HUES6 (cell line): ENCODE measurements at regions not wholly inside any gene's neighbourhood (a gene's known extent, or its start where the extent isn't known, plus 50 kb on each side); places are given as distances from the start of the nearest gene placed in this dataset.

Experiments
- H3K27ac ChIP-seq: 2 replicates; pipeline ENCODE4 v1.7.0; 2013; ENCODE audit warnings: low read depth, mild to moderate bottlenecking, low read length, inconsistent platforms
- H3K27me3 ChIP-seq: 2 replicates; pipeline ENCODE4 v1.6.1; 2013; ENCODE audit warnings: low read length; ENCODE audit not compliant: control insufficient read depth, insufficient read depth
- H3K36me3 ChIP-seq: 2 replicates; pipeline ENCODE4 v1.6.1; 2013; ENCODE audit warnings: low read length; ENCODE audit not compliant: control insufficient read depth, insufficient read depth
- H3K4me1 ChIP-seq: 2 replicates; pipeline ENCODE4 v1.6.1; 2013; ENCODE audit warnings: low read length; ENCODE audit not compliant: control insufficient read depth, insufficient read depth
- H3K4me3 ChIP-seq: 2 replicates; pipeline ENCODE4 v1.5.1; 2013; ENCODE audit warnings: low read depth, low read length
- H3K9ac ChIP-seq: one replicate; pipeline ENCODE4 v1.6.1; 2013; ENCODE audit warnings: mild to moderate bottlenecking, low read length
- H3K9me3 ChIP-seq: 2 replicates; pipeline ENCODE4 v1.6.1; 2013; ENCODE audit warnings: low read depth, low read length; ENCODE audit not compliant: control insufficient read depth, insufficient read depth

DNA sequence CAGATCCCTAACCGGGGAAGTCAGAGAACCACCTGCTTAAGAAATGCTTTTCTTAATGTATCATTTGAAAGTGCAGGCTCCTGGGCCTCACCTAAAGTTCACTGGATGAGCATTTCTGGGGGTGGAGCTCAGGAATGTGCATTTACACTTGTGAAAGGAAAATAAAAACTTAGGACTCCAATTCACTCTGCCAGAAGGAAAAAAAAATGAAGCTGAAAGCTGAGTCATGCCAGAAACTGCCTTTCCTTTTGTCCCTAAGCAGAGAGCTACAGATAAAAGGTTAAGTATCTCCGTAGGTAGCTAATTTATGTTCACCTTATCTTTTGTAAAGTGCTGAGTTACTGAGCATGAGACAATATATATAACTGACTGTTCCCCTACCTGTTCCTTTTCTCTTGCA, 229.5 kb upstream of the MEX3C start:
- Histone ChIP-seq H3K36me3 (no peaks in the 10 kb centered on the region), H3K9me3 (peaks cover 6% of the 10 kb centered on the region; the same call in 1 of the 2 replicates), H3K27me3 (no peaks in the 10 kb centered on the region), H3K4me1 (peaks cover 17% of the 10 kb centered on the region), H3K4me3 (no peak overlapping the region), H3K9ac (no peak overlapping the region), H3K27ac (no peak overlapping the region; the same call in 1 of the 2 replicates)

DNA sequence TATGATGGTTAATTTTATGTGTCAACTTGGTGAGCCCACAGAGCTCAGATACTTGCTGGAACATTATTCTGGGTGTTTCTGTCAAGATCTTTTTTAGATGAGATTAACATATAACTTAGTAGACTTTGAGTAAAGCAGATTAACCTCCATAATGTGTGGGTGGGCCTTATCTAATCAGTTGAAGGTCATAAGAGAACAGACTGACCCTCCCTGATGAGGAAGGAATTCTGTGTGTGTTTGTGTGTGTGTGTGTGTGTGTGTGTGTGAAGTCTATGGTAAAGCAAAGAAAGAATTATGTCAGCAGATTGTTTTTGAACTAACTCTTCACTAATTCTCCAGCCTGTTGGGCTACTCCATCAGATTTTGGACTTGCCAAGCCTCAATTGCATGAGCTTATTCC, 232.2 kb upstream of the MEX3C start:
- no peak overlapping the region for H3K4me3 ChIP-seq
- no peak overlapping the region for H3K9ac ChIP-seq
- H3K27me3 ChIP-seq = no peaks in the 10 kb centered on the region
- H3K36me3 ChIP-seq = no peaks in the 10 kb centered on the region
- H3K4me1 ChIP-seq = peaks cover 17% of the 10 kb centered on the region
- H3K9me3 ChIP-seq = peaks cover 6% of the 10 kb centered on the region; the same call in 1 of the 2 replicates
- no peak overlapping the region for H3K27ac ChIP-seq

DNA sequence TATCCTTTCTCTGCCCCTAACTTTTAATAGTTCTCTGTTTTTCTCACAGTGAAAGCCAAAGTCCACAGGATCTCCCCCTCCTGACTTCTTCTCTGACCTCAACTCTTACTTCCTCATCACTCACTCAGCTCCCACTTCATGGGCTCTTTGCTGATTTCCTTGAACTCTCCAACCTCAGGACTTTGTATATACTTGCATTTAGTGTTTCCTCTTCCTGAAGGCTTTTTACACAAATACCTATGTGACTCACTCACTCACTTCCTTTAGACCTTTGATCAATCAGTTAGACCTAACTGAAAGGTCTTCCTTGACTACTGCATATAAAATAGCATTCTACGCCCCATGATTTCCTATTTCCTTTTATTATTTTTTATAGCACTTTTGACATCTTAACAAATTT, 233.1 kb upstream of the MEX3C start:
- no peak overlapping the region for H3K4me3 ChIP-seq
- no peak overlapping the region for H3K27ac ChIP-seq
- H3K9ac ChIP-seq = no peak overlapping the region
- no peaks in the 10 kb centered on the region for H3K27me3 ChIP-seq
- no peaks in the 10 kb centered on the region for H3K36me3 ChIP-seq
- peaks cover 13% of the 10 kb centered on the region for H3K4me1 ChIP-seq
- peaks cover 6% of the 10 kb centered on the region; the same call in 1 of the 2 replicates for H3K9me3 ChIP-seq

DNA sequence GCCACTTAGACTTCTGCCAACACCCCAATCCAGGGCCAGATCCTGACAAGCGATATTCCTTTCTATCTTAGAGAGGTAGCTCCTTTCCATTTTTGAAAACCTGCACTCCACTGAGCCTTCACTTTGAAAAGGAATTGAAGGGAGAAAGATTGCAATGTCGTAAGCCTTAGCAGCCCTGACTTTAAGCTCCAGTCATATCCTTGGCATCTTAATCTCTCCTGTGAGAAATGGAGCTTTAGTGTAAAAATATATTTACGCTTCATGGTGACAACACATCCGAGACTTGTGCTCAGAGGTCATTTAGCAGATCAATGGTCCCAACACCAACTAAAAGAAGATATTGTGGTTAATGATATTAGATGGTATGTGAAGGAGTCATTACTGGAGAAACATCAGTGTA, 235.8 kb upstream of the MEX3C start:
- no peak overlapping the region for H3K27ac ChIP-seq
- no peak overlapping the region for H3K9ac ChIP-seq
- H3K4me3 ChIP-seq = no peak overlapping the region
- peaks cover 6% of the 10 kb centered on the region; the same call in 1 of the 2 replicates for H3K9me3 ChIP-seq
- H3K36me3 ChIP-seq = no peaks in the 10 kb centered on the region
- no peaks in the 10 kb centered on the region for H3K27me3 ChIP-seq
- H3K4me1 ChIP-seq = no peaks in the 10 kb centered on the region

DNA sequence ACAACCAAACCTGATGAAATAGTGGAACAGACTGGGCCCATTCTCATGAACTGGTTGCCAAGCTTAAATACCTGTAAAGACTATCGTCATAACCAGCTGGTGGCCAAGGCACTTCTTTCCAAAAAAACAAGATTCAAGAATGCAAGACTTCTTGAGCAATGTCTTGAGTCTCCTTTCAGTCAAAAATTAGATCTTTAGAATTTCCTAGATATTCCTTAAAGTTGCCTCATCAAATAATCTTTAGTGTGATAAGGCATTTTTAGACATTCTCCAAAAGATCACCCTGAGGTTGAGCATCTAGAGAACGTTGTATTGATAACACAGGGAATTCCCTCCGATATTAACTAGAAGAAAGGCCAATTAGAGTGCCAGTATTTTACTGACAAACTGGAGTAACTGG, 236.4 kb upstream of the MEX3C start:
- Histone ChIP-seq H3K36me3 (no peaks in the 10 kb centered on the region), H3K27ac (no peak overlapping the region), H3K27me3 (no peaks in the 10 kb centered on the region), H3K4me3 (no peak overlapping the region), H3K9me3 (peaks cover 6% of the 10 kb centered on the region; the same call in 1 of the 2 replicates), H3K9ac (no peak overlapping the region), H3K4me1 (no peaks in the 10 kb centered on the region)

DNA sequence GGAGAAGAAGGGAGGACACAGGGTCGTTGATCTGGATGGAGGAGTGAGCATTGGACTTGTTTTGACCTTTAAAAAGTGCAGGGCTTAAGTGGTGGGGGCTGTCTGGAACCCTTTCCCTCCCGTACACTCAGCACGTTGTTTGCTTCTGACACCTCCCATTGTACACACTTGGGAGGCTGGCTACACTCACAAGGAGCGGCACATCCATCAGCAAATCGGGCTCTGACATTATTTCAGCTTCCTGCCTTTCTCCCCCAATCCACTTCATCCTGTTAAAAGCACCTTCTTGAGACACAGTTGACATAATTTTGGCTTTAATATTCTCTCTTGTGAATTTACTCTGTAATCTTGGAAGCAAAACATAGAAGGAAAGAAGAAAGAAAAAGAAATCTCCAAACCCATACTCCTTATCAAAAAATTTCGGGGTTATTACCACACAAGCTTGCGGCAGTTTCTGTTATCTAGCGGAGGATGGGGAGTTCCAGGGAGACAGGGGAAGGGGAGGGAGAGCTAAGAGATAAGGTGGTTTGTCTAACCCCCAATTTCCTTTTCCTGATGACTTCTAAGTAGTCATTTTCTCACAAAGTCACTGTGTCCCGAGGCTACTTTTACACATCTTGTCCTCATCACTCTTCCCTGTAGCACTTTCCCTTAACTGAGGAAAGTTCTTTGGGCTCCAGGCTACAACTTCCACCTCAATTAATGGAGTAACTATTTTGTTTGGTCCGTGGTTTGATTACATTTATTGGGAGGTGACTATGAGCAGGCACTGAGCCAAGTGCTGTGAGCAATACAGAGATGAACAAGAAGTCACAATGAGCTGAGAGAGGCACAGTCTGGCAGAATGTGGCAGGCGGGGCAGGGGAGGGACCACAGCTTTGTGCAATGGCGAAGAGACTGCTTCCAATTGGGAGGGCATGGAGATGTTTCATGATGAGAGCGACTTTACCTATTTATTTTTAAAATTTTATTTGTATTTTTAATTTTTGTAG, 240.1 kb upstream of the MEX3C start:
- H3K9me3 ChIP-seq = no peaks in the 10 kb centered on the region

DNA sequence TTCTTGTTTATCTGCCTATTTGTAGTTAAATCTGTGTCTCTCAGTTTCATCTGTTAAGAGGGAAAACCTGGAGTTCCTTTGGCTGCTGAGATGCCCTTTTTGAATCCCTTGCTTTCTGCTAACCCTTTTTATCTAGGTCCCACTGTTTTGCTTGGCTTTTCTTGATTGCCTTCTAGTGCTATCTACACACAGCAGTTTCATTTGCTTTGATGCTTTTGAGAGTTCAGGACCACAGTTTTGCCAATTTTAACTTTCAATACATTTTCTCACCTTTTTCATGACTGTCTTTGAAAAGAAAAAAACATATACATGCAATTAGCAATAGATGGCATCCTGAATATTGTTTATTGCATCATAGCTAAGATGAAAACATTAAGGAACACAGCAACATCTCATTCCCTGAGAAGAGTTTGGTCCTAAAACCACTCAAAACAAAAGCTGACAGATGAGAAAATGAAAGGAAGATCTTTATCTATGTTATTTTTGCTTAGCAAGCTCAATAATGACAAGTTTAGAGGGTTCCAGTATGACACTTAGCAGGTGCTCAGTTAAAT, 241.4 kb upstream of the MEX3C start:
- H3K36me3 ChIP-seq = no peaks in the 10 kb centered on the region
- no peak overlapping the region for H3K9ac ChIP-seq
- no peaks in the 10 kb centered on the region for H3K27me3 ChIP-seq
- no peak overlapping the region for H3K4me3 ChIP-seq
- no peaks in the 10 kb centered on the region for H3K4me1 ChIP-seq
- no peak overlapping the region for H3K27ac ChIP-seq
- H3K9me3 ChIP-seq = no peaks in the 10 kb centered on the region

More for the DNA sequence above, 240.1 kb upstream of the MEX3C start:
- Histone ChIP-seq H3K27me3 (no peaks in the 10 kb centered on the region), H3K4me1 (no peaks in the 10 kb centered on the region), H3K4me3 (no peak overlapping the region), H3K27ac (no peak overlapping the region), H3K9ac (no peak overlapping the region), H3K36me3 (no peaks in the 10 kb centered on the region)

DNA sequence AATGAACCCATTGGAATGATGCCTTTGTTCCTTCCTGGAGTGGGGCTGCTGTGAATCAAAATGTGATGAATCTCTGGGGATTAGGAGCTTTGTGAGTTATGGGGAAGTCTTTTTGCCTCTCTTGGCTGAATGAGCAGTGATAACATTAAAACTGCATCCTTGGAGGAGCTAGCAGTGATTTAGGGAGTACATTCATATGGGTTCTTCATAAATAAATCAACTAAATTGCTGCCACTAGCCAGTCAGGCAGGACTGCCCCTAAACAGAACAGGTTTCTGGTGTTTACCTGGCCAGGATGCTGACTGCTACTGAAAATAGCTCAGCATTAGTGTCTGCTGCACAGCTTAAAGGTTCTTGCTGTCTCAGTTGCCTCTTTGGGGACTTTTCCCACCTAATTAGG, 244.5 kb upstream of the MEX3C start:
- Histone ChIP-seq H3K27ac (no peak overlapping the region), H3K9me3 (no peaks in the 10 kb centered on the region), H3K4me1 (peaks cover 4% of the 10 kb centered on the region), H3K9ac (no peak overlapping the region), H3K27me3 (no peaks in the 10 kb centered on the region), H3K4me3 (no peak overlapping the region), H3K36me3 (no peaks in the 10 kb centered on the region)

DNA sequence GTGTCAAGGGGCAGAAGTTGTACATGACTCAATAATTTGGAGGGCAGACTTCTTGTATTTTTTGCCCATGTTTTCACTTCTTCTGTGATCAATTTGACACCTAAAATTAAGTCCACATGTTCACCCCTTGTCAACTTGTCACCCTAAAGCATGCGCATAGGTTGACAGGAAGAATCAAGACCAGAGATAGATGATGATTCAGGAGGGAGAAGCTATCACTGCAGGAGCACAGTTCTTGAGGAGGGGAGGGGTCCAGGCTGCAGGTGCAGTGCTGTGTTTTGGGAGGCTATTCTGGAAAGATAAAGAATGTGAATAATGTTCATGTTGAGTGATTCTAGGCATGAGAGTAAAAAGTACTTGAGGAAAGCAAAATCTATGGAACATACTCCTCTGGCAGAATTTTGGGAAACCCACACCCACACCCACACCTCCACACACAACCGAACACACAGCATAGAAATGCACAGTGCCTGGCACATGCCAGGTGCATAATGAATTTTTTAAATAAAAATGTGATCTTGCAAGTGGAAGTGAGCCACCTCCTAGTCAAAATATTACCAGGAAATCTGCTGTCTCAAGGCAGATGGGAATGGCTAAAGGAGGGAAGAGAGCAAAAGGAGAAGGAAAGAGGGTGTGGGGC, 249.2 kb upstream of the MEX3C start:
- no peaks in the 10 kb centered on the region for H3K36me3 ChIP-seq
- peaks cover 10% of the 10 kb centered on the region for H3K4me1 ChIP-seq
- no peaks in the 10 kb centered on the region for H3K27me3 ChIP-seq
- H3K9me3 ChIP-seq = no peaks in the 10 kb centered on the region
- H3K9ac ChIP-seq = no peak overlapping the region
- no peak overlapping the region for H3K27ac ChIP-seq
- H3K4me3 ChIP-seq = no peak overlapping the region

DNA sequence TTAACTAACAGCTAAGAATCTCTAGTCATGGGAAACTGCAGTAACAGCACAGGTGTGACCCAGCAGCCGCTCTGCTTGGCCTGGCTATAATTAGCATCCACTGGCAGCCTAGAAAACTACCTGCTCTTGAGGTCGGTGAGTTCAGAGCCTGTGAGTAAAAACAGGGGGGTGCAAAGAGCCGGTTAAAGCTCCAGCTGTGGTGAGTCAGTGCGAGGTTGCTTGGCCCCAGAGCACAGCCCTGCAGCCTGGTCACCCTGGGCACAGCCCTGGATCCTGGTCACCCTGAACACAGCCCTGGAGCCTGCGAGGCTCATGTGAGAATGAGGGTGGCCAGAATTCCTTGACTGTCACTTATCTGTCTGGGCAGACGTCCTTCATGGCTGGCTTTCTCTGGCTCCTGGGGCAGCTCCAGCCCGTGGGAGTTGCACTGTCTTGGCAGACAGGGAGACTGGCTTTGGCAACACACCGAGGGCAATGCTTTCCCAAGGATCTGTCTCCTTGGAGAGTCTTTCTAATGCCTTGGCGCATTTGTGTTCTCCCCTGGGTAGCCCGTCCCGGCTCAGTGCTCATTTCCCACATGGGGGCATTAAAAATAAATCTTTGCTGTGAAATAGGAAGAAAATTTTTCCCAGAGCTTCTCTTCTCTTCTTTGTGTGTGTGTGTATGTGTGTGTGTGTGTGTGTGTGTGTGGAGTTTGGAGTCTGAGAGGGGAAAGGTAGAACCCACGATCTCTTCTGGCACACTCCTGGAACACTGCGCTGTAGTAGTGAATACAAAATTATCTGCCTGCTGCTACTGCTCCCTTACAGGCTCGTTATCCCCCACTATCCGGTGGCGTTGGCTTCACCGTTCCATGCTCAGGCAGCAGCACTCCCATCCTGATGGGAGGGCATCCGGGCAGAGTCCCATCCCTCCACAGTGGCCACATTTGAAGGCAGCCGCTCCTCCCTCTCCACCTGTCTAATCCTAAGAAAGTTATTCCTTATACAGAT, 250.2 kb upstream of the MEX3C start:
- Histone ChIP-seq H3K27ac (no peak overlapping the region), H3K36me3 (no peaks in the 10 kb centered on the region), H3K9ac (no peak overlapping the region), H3K27me3 (no peaks in the 10 kb centered on the region), H3K4me1 (peaks cover 10% of the 10 kb centered on the region), H3K4me3 (no peak overlapping the region), H3K9me3 (no peaks in the 10 kb centered on the region)
